GM18499 (cell line): ENCODE measurements at regions not wholly inside any gene's neighbourhood (a gene's known extent, or its start where the extent isn't known, plus 50 kb on each side); places are given as distances from the start of the nearest gene placed in this dataset.

Experiments used
- ATAC-seq: cut with Tn5 transposase; IDR thresholded peaks from one replicate; pipeline ENCODE4 v1.9.1; 2021; ENCODE audit warnings: moderate number of reproducible peaks; ENCODE audit not compliant: insufficient read depth, unreplicated experiment

DNA sequence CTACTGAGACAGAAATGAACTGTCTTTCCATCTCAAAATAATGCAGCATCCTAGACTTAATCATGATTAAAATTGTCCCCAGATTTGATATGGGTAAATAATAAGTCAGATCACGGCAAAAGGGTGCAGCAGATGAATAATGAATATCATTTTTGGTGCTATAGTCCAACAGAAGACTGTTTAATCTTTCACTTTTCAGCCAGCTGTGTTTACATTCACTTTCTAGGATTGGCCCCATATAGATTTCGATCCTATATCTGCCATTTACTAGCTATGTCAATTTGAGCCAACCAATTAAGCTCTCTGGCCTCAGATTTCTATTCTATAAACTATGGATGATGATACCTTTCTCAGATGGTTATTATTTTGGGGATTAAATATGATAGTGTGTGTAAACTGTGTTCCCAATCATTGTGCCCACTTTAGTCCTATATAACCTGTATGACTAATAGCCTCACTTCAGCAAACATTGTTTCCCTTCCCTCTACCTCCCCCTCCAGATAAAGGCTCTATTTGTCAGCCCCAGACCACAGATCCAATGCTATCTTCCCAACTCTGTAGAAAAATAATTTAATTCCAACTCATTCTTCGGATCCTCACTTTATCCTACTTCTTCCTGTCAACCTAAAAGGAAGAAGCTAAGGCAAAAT, 53.6 kb upstream of the NT5E start:
- no peak for ATAC-seq

DNA sequence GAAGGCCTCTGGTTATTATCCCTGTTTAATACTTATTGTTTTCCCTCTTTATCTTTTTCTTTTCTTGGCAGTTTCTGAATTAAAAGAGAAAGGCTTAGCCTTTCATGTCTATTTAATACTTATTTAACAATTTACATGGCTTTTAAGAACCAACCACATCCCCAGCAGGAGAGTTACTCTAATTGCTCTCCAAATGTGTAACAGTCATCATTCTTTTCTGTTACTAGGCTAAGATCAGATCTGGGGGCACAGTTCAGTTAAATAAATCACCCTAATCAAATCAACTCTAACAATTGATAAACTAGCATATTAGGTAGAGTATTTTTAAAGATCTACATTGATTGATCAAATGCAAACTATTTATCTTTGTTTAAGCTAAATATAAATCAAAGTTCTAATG, 54.1 kb upstream of the NT5E start:
- ATAC-seq: no peak

DNA sequence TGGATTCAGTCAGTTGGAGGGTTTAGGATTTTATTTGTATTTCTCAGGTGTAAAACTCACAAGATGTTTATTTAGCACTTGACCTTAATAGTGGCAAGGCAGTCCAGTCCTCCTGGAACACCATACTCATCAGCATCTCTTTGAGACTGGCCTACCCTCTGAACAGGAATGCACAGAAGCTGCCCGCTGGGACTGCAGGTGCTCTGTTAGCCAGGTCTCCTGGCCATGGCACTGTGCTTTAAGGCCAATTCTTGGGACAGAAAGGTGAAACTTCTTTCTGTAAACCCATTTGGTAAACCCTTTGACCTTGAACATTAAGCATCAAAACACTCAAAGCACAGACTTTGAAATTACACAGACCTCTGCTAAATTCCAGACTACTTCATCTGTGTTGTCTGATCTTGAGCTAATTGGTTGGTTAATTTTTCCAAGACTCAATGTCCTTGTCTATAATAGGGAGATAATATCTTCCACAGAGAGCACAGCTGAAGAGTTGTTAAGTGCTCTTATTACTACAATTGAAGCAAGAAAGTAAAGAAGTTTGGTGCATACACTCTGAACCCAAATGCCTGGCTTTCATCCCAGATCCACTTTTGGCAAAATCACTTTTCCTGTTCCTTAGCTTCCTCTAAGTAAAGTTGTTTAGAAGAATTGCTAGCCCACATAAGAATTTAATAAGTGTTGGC, 54.9 kb upstream of the NT5E start:
- no peak for ATAC-seq

DNA sequence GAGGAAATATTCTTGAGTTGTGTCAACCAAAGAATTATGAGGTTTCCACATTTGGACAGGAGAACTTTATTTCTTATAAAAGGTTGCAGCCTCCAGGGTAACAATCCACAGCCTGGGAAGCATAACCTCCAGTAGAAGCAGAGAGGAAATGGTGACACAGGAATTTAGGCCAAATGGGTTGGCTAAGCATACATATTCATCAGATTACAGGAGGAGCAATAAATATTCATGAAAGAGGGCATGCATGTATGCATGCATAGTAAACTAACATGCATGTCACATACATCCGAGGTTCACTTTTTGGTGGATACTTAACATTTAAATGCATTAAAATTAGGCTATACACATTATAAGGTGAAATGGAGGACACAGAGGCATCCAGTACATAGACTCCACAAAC, 55.7 kb upstream of the NT5E start:
- ATAC-seq: no peak

DNA sequence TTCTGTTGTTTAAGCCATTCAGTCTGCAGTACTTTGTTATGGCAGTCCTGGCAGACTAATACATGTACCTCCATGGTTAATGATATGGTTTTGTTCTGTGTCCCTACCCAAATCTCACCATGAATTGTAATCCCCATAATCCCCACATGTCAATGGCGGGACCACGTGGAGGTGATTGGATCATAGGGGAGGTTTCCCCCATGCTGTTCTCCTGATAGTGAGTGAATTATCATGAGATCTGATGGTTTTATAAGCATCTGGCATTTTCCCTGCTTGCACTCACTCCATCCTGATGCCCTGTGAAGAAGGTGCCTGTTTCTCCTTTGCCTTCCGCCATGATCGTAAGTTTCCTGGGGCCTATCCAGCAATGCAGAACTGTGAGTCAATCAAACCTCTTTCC, 57.5 kb upstream of the NT5E start:
- ATAC-seq: no peak

DNA sequence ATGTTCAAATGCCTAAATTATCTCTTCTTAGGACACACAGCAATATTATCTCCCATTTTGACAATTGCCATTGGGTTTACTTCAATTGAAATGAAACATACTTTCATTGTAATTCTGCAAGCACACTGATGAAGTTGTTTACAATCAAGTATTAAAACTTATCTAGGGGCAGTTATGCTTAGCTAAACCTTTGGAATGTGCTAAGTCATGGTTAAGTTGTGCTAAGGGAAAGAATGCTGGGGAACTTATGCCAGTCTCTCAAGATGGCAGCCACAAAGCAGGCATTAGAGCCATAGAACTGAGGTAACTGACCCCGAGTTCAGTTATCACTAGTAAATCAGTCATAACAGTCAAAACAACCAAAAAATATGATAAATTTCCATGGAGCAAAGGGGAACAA, 59.1 kb upstream of the NT5E start:
- no peak for ATAC-seq

DNA sequence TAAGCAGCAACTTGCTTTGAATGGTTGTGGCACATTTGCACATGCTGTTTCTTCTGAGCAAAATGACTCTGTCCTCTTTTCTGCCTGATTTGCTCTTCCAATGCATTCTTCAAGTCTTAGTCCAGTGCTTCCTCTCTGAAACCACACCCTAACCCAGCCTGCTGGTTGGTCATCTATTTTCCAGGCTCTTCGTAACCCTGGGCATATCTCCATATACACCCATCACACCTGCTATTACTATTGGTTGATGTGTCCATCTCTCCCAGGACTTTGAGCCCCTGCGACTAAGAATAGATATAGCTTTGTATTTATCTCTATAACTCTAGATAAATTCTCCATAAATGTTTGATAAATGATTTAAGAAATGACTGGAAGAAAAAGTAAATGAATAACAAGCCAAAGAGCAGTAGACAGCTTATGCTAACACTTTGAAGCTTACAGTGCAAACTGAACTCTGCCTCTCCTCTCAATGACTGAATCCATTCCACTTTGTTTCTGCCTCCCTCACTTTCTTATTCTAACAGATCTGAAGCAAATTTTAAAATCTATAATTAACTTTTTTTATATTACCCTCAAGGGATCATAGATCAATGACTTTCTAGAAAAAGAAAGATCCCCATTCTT, 59.7 kb upstream of the NT5E start:
- no peak for ATAC-seq

DNA sequence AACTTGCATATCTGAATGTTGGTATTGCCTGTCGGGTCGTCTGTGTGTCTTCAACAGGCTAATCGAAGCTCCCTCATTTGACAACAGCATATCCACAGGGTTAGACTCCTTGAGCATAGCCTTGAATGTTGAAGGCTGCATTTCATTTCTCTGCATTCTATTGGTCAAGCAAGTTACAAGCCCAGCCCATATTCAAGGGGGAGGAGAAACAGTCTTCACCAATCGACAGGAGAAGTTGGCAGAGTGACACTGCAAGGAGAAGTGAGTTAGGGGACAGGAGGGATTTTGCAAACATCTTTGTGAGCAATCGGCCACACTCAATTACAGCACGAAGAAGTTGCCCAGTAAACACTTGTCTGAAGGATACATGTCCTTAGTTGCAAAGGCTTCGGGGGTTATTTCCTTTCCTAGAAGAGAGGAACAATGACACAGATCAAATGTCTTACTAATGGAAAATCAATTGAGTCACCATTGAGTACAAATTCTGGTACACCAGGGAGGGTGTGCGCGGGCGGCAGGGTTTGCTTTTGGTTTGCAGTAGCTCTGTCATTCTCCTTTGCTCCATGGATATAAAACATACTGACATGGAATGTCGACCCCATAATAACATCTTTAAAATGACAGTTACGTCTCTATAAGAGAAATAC, 60.6 kb upstream of the NT5E start:
- ATAC-seq: no peak

DNA sequence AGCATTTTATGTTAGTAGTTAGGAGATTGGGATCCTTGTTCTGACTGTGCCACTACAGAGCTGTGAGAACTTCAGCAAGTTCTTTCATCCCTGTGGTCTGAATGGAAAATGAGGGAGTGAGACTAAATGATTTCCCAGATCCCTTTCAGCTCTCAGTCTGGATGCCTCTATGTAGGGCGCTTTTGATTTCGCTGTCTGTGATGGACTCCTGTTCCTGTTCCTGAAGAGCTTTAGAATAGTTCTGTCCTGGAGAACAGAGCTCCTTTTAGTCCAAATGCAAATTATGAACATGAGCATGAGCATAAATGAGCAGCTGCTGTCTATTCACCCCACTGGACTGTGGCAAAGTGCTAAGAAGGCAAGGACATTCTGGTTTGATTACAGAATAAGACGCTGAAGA, 61.4 kb upstream of the NT5E start:
- no peak for ATAC-seq

DNA sequence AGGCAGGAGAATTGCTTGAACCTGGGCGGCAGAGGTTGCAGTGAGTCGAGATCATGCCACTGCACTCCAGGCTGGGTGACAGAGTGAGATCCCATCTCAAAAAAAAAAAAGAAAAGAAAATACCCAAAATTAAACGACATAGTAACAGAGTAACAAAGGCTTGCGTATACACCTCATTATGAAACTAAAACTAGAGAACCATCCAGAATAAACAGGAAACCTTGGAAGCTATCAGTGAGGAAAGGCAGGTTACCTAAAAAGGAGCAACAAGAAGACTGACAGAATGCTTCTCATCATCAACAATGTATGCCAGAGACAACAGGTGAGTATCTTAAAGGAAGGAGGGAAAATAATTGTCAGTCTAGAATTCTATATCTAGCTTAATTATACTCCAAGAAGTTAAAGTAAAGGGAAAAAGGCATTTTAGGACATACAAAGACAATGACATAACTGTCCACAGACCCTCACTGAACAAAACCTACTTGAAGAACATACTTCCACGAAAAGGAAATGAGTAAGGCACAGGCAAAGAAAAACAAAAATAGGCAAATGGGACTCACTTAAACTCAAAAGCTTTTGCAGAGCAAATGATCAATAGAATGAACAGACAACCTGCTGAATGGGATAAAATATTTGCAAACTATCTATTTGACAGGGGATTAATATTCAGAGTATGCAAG, 64.1 kb upstream of the NT5E start:
- ATAC-seq: no peak

DNA sequence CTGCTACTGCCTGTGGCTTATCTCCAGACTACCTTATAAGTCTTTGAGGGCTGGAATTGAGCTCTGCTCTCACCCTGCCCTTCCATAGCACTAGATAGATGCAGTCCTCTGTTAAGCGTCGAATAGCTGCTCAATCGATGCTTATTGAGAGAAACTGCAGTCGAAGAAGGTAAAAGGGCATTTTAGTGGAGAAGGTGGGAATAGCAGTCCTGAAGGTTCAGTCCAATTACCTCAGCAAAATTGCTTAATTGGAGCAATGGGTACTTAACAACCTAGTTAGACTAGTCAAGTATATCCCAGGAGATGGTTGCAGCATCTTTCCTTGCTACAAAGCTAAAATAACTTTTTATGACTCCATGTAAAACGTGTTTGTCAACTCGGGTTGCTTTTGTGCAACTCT, 66.8 kb upstream of the NT5E start:
- no peak for ATAC-seq

DNA sequence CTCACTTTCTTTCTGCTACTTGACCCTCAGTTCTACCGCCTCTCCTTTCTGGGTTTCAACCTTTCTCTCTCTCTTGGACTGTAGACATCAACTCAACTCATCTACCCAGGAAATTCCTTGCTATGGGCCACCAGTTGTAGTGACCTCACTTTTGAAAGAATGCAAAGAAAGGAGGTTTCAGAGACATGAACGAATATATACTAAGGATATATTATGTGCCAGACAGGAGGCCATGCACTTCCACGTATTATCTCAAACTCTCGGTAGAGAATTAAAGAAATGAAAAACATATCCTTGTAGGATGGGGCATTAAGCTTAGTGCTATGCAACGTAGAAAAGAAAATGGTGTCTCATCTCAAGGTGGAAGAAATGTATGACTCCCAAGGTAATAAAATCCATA, 67.3 kb upstream of the NT5E start:
- ATAC-seq: no peak

DNA sequence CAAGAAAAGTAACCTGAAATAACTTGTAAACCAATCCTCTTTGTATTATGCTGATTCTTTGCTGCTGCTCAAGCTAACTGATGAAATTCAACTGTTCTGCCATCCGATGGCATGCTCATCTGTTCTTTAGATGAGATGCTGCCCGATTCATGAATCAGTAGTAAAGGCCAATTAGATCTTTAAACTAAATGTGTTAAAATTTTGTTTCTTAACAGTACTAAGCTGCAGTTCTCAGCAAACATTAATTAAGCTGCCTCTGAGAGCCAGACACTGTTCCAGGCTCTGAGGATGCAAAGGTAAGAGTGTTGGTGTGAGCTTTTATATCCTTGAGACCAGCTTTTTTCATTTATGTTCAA, 77.0 kb upstream of the NT5E start:
- no peak for ATAC-seq

DNA sequence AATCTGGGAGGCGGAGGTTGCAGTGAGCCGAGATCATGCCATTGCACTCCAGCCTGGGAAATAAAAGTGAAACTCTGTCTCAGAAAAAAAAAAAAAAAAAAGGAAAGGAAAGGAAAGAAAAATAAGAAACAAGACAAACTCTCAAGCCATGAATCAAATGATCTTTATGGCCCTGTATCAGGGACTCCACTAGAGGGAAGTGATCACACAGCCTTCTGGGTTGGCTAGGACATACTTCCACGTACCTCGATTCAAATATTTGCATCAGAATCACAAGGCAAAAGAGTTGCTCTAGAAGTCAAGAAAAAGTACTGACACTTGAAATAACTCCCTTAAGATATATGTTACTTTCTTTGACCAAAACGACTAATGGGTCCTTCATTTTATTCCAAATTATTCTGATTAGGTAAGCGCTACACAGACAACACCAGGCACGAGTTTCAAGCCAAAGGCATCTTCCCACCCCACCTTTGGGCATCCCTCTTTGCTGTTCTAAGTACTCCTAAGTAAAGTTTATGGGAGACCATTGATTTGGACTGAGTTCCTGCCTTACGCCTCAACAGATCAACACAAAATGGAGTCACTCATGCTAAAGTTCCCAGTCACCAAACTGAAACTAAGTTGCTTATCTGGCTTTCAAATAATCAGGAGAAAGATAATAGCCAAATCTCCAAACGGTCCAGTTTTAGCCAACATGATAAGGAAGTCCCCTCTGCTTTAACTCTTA, 77.5 kb upstream of the NT5E start:
- no peak for ATAC-seq

DNA sequence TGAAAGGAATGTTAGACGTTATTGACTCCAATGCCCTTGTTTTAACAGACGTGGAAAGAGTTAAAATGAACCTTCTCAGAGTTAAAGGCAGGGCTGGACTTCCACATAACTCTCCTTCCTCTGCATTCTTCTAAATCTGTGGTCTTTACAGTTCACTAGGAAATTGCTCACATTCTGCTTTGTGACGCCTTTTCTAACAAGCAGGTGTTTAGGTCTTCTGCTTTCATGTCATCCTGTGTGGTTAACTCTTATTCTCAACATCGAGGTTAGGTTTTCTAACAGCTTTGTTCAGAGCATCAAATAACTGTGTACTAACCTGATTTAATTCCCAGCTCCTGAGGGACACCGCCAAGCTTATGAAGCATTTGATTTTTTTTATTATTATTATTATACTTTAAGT, 81.3 kb upstream of the NT5E start:
- no peak for ATAC-seq

DNA sequence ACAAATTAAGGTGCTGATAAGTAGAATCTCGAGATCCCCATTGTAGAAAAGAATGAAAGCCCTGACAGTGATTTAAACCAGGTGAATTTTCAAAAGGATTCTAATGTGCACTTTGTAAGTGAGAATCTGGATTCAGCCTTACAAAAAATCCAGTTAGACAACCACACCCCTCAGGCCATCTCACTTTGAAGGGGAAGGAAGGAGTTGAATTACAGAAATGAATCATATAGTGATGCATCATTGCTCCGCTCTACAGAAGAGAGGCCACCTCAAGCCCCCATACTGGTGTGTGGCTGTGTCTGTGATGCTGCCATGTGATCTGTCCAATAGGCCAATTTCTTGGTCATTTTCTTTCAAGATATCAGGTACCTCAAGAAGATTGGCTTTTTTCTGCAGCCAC, 85.5 kb upstream of the NT5E start:
- no peak for ATAC-seq

DNA sequence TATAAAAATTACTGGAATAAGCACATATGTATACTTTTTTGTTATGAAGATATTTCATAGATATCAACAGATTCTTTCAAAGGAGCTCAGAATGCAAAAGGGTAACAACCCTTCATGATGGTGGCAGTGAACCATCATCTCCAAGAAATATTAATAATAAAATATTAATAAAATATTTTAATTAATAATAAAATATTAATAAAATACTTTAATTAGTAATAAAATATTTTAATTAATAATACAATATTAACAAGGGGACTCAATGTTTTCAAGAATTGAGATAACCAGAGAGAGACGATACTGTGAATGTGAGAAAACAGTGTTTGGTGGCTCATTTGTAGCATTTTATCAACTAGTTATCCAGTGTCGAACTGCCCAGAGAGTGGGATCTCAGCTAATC, 86.0 kb upstream of the NT5E start:
- no peak for ATAC-seq

DNA sequence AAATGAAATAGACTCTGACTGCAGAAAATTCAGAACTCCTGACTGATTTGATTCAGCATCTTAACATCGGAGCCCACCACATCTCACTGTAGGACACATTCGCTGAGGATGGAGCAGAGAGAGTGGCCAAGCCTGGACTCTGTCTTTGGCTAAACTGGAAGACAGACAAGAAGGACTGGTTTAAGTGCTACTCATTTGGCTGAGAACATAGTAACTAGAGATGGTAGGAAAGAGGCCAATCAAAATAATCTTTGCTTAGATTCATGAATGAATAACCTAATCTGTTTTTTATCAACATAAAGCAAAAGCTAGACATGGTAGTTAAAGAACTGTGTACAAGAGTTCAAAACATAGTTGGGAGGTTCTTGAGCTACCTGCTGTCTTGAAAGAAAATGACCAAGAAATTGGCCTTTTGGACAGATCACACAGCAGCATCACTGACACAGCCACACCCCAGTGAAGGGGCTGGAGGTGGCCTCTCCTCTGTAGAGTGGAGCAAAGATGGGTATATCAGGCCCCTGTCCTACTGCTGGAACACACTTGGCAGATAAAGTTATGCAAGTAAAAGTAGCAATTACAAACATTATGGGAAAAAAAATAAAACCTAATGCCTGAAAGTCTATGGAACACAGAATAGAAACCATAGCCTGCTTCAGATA, 87.1 kb upstream of the NT5E start:
- no peak for ATAC-seq

DNA sequence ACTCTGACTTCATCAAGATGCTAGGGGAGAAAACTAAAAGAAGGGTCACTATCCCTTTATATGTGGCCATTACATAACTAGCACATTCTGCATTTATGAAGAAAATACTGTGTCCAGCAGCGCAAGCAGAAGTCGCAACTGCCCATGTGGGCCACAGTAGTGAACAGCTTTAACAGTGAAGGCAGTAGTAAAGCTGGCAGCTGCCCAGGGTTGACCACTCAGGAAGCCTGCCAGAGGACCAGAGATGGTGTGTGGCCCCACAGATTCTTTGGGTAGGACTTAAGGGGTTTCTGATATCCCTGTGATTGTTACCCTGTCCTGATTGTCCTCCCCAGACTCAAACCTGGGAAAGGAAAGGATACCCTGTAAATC, 88.3 kb upstream of the NT5E start:
- ATAC-seq: no peak
